HEK293 (cell line): ENCODE measurements at regions not wholly inside any gene's neighbourhood (a gene's known extent, or its start where the extent isn't known, plus 50 kb on each side); places are given as distances from the start of the nearest gene placed in this dataset.

Experiments used
- CTCF ChIA-PET: fragments of 350-600 bp; formaldehyde crosslinking; extraction: SDS; loops from one replicate; lab custom pipeline; 2021; ENCODE audit warnings: antibody characterized with exemption; lab: Yijun Ruan, JAX
- POLR2A ChIA-PET: fragments of 300-600 bp; formaldehyde crosslinking; extraction: SDS; loops from one replicate; lab custom pipeline; 2020; ENCODE audit warnings: antibody characterized with exemption, inconsistent platforms; lab: Yijun Ruan, JAX
- H3K27ac ChIP-seq: fragments of 200-500 bp; sonication (Bioruptor generic); 2 replicates; pipeline ENCODE4 v1.5.1; 2014; ENCODE audit warnings: low read depth, low read length, control low read depth, inconsistent platforms; ENCODE audit errors: extremely low read depth
- H3K36me3 ChIP-seq, 2 experiments: fragments of 200-500 bp in 1 of 2; sonication (Bioruptor generic) in 1 of 2; 1 replicate in 1 of 2; 2 replicates in 1 of 2; pipeline ENCODE4 v1.5.1; 2014 to 2017; ENCODE audit warnings: inconsistent platforms in 2 of 2, low read length in 2 of 2; ENCODE audit not compliant: control insufficient read depth in 2 of 2, insufficient read depth in 1 of 2
- H3K4me1 ChIP-seq: fragments of 200-500 bp; sonication (Bioruptor generic); 2 replicates; pipeline ENCODE4 v1.5.1; 2014; ENCODE audit warnings: mild to moderate bottlenecking, low read length, inconsistent platforms; ENCODE audit not compliant: control insufficient read depth, insufficient read depth
- H3K4me3 ChIP-seq: 2 replicates; pipeline ENCODE4 v1.5.1; 2011; ENCODE audit warnings: low read depth, mild to moderate bottlenecking, control low read depth, low read length, moderate library complexity
- H3K9me3 ChIP-seq: fragments of 200-500 bp; sonication (Bioruptor generic); 2 replicates; pipeline ENCODE4 v1.5.1; 2014; ENCODE audit warnings: low read depth, low read length, inconsistent platforms; ENCODE audit not compliant: control insufficient read depth, insufficient read depth
- BCL11A ChIP-seq: fragments of 450-650 bp; formaldehyde crosslinking; IDR thresholded peaks from 2 replicates; pipeline ENCODE4 v1.5.1; 2016; ENCODE audit warnings: low read depth, missing biosample characterization, missing genetic modification characterization
- HOXD13 ChIP-seq: sonication (generic); formaldehyde crosslinking; IDR thresholded peaks from 2 replicates; pipeline ENCODE4 v1.8.0; 2022; ENCODE audit warnings: missing genetic modification reagents, borderline replicate concordance
- KLF7 ChIP-seq: fragments of 450-650 bp; formaldehyde crosslinking; IDR thresholded peaks from 2 replicates; pipeline ENCODE4 v1.5.1; 2016; ENCODE audit warnings: missing biosample characterization, missing genetic modification characterization, borderline replicate concordance
- KLF9 ChIP-seq: fragments of 450-650 bp; formaldehyde crosslinking; IDR thresholded peaks from 2 replicates; pipeline ENCODE4 v1.5.1; 2016; ENCODE audit warnings: missing biosample characterization, missing genetic modification characterization, low read depth
- OSR2 ChIP-seq: fragments of 450-650 bp; formaldehyde crosslinking; IDR thresholded peaks from 2 replicates; pipeline ENCODE4 v1.5.1; 2016; ENCODE audit warnings: missing biosample characterization, missing genetic modification characterization
- PATZ1 ChIP-seq: fragments of 450-650 bp; formaldehyde crosslinking; IDR thresholded peaks from 2 replicates; pipeline ENCODE4 v1.5.1; 2016; ENCODE audit warnings: missing biosample characterization, missing genetic modification characterization
- PRDM4 ChIP-seq: fragments of 450-650 bp; formaldehyde crosslinking; IDR thresholded peaks from 2 replicates; pipeline ENCODE4 v1.5.1; 2017; ENCODE audit warnings: missing biosample characterization, missing genetic modification characterization
- YY1 ChIP-seq: fragments of 450-650 bp; formaldehyde crosslinking; IDR thresholded peaks from 2 replicates; pipeline ENCODE4 v1.5.1; 2018; ENCODE audit warnings: missing biosample characterization, missing genetic modification characterization
- ZBTB17 ChIP-seq: fragments of 450-650 bp; formaldehyde crosslinking; IDR thresholded peaks from 2 replicates; pipeline ENCODE4 v1.5.1; 2016; ENCODE audit warnings: missing biosample characterization, missing genetic modification characterization
- ZBTB20 ChIP-seq: fragments of 450-650 bp; formaldehyde crosslinking; IDR thresholded peaks from 2 replicates; pipeline ENCODE4 v1.5.1; 2016; ENCODE audit warnings: missing biosample characterization, missing genetic modification characterization
- ZIC2 ChIP-seq: fragments of 450-650 bp; formaldehyde crosslinking; IDR thresholded peaks from 2 replicates; pipeline ENCODE4 v1.5.1; 2016; ENCODE audit warnings: missing biosample characterization, missing genetic modification characterization
- ZNF10 ChIP-seq: fragments of 450-650 bp; formaldehyde crosslinking; IDR thresholded peaks from 2 replicates; pipeline ENCODE4 v1.5.1; 2017; ENCODE audit warnings: missing biosample characterization, missing genetic modification characterization
- ZNF138 ChIP-seq: fragments of 450-650 bp; formaldehyde crosslinking; IDR thresholded peaks from 2 replicates; pipeline ENCODE4 v1.5.1; 2016; ENCODE audit warnings: missing biosample characterization, missing genetic modification characterization, borderline replicate concordance
- ZNF473 ChIP-seq: fragments of 450-650 bp; formaldehyde crosslinking; IDR thresholded peaks from 2 replicates; pipeline ENCODE4 v1.5.1; 2017; ENCODE audit warnings: missing biosample characterization, missing genetic modification characterization
- ZNF518A ChIP-seq: fragments of 450-650 bp; formaldehyde crosslinking; conservative IDR thresholded peaks from 2 replicates; pipeline ENCODE4 v1.5.1; 2016; ENCODE audit warnings: low read depth, missing biosample characterization, missing genetic modification characterization
- ZNF548 ChIP-seq: fragments of 450-650 bp; formaldehyde crosslinking; IDR thresholded peaks from 2 replicates; pipeline ENCODE4 v1.5.1; 2016; ENCODE audit warnings: missing biosample characterization, missing genetic modification characterization
- ZNF549 ChIP-seq: fragments of 450-650 bp; IDR thresholded peaks from 2 replicates; pipeline ENCODE4 v1.5.1; 2018; ENCODE audit warnings: missing biosample characterization, missing genetic modification characterization, mild to moderate bottlenecking, inconsistent platforms, moderate library complexity
- ZNF571 ChIP-seq: fragments of 450-650 bp; formaldehyde crosslinking; IDR thresholded peaks from 2 replicates; pipeline ENCODE4 v1.5.0; 2017; ENCODE audit warnings: missing biosample characterization, missing genetic modification characterization
- ZNF624 ChIP-seq: fragments of 450-650 bp; formaldehyde crosslinking; IDR thresholded peaks from 2 replicates; pipeline ENCODE4 v1.5.1; 2017; ENCODE audit warnings: missing biosample characterization, missing genetic modification characterization
- TF ChIP-seq, protein P1 (sequence below): fragments of 450-650 bp; IDR thresholded peaks from 2 replicates; pipeline ENCODE4 v1.5.1; 2018; ENCODE audit warnings: missing biosample characterization, missing genetic modification characterization

DNA sequence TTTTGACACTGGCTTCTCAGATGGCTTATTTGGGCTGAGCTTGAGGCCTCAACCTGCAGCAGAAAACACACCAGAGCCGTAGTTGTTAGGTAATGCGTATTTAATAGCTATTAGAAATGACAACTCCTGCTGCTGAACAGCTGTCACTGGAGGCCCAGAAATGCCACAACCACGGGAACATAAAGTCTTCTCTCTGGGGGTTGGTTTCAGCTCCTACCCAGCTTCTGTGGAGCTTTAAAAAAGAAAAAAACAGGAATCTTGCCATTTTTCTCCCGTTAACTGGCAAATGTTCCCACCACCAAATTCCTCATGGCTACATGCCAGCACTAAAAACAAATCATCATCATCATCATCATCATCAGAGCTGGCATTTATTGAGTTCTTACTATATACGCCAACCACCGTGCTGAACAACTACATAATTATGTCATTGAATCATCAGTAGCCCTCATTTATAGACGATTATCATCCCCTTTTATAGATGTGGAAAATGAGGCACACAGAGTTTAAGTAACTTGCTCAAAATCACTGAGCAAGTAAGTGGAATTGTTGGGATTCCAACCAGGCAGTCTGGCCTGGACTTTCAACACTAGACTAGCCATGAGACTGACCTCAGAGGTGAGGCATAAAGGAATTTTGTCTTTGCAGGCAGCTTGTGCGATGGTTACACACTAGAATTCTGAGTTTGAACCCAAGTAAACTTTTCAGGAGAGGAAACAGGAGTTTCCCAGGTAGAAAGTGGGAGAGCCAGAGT lies 185.3 kb upstream of the WWC1 start:
- CTCF ChIA-PET, result interaction anchor here (0.8 kb wide), 1 partner anchor 446 kb away, joined by 3 read pairs; no protein-coding TSS in a partner anchor
- Histone ChIP-seq H3K36me3 (no peaks in the 10 kb centered on the region), H3K4me3 (no peak overlapping the region), H3K27ac (no peak overlapping the region), H3K4me1 (no peaks in the 10 kb centered on the region), H3K9me3 (no peaks in the 10 kb centered on the region)
- POLR2A ChIA-PET, result no interaction called here
- TF ChIP-seq, protein P1, sequence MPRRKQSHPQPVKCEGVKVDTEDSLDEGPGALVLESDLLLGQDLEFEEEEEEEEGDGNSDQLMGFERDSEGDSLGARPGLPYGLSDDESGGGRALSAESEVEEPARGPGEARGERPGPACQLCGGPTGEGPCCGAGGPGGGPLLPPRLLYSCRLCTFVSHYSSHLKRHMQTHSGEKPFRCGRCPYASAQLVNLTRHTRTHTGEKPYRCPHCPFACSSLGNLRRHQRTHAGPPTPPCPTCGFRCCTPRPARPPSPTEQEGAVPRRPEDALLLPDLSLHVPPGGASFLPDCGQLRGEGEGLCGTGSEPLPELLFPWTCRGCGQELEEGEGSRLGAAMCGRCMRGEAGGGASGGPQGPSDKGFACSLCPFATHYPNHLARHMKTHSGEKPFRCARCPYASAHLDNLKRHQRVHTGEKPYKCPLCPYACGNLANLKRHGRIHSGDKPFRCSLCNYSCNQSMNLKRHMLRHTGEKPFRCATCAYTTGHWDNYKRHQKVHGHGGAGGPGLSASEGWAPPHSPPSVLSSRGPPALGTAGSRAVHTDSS (tag by site-specific recombination), result peak; percentile 51; the same call in 1 of the 2 replicates
- TF ChIP-seq ZBTB17 (tag by site-specific recombination), result no peak
- TF ChIP-seq KLF9 (tag by site-specific recombination), result no peak
- no peak for TF ChIP-seq KLF7 (tag by site-specific recombination)
- TF ChIP-seq ZNF473 (tag by site-specific recombination), result no peak
- no peak for TF ChIP-seq ZNF138
- peak; percentile 28; the same call in 1 of the 2 replicates for TF ChIP-seq OSR2
- TF ChIP-seq PATZ1 (tag by site-specific recombination), result no peak
- 0 out of 2 replicates have a peak, but pooled peaks have one; percentile 26 for TF ChIP-seq ZIC2 (tag by site-specific recombination)

DNA sequence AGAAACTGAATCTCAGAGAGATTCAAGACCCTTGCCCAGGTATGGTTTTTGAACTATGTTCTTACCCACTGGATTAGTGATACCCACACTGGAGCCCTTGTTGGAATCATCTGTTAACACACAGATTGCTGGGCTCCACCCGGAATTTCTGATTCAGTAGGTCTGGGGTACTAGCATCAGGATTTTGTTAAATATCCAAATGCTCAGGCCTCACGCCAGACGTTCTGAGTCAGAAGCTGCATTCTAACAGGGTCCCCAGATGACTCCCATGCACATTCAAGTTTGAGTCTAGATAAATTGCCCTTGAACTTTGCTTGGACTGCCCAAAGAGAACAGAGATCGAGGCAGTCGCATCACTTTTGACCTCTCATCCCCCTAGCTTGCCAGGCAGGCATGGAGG lies 182.0 kb upstream of the WWC1 start:
- Histone ChIP-seq H3K9me3 (no peaks in the 10 kb centered on the region), H3K4me1 (no peaks in the 10 kb centered on the region), H3K36me3 (no peaks in the 10 kb centered on the region), H3K27ac (no peak overlapping the region), H3K4me3 (no peak overlapping the region)
- ChIA-PET CTCF (interaction anchor here (0.6 to 1.3 kb wide), 5 partner anchors 14 to 137 kb away, joined by 3 to 6 read pairs (median 3); no protein-coding TSS in a partner anchor), POLR2A (no interaction called here)
- no peak for TF ChIP-seq YY1 (tag by site-specific recombination)
- TF ChIP-seq ZBTB20 (tag by site-specific recombination), result 0 out of 2 replicates have a peak, but pooled peaks have one; percentile 15

DNA sequence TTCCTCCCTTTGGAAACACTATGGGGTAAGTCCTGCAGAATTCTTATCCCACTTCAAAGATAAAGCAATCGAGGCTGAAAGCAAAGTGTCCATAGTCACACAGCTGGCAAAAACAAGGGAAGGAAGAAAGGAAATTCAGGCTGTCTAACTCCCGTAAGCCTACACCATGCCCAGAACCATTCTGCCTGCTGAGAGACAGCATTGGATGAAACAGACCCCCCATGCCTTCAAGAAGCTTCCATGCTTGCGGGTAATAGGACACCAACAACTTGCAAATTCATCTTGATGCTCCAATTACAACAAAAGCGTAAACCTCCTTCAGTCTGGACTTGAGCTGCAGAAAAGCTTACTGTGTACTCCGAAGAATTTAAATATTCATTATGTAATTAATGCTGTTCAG lies 181.1 kb upstream of the WWC1 start:
- POLR2A ChIA-PET, result no interaction called here
- no peaks in the 10 kb centered on the region for H3K36me3 ChIP-seq
- no peaks in the 10 kb centered on the region for H3K9me3 ChIP-seq
- H3K4me3 ChIP-seq, result no peak overlapping the region
- H3K27ac ChIP-seq, result no peak overlapping the region
- no peak for TF ChIP-seq ZNF548 (tag by site-specific recombination)
- no peak for TF ChIP-seq BCL11A
- no peak for TF ChIP-seq ZNF571 (tag by site-specific recombination)
- no peak for TF ChIP-seq PRDM4
- no peak for TF ChIP-seq ZNF549 (tag by site-specific recombination)
- TF ChIP-seq HOXD13 (CRISPR knock-in tag), result no peak
- TF ChIP-seq ZNF518A (tag by site-specific recombination), result no peak
- TF ChIP-seq ZNF624 (tag by site-specific recombination), result no peak
- TF ChIP-seq ZNF10 (tag by site-specific recombination), result no peak
- CTCF ChIA-PET, result interaction anchor here (1.6 kb wide), 1 partner anchor 109 kb away, joined by 8 read pairs; no protein-coding TSS in a partner anchor
- no peaks in the 10 kb centered on the region for H3K4me1 ChIP-seq
